Muscle layer of duodenum (tissue), 2 donors: ENCODE measurements at regions not wholly inside any gene's neighbourhood (a gene's known extent, or its start where the extent isn't known, plus 50 kb on each side); places are given as distances from the start of the nearest gene placed in this dataset.
"Not testable (repeated sequence)": the region's sequence is repeated elsewhere in the genome, so short reads cannot be mapped to it uniquely, and the experiment has no call there.

Experiments used
- H3K27ac ChIP-seq: one replicate; pipeline ENCODE4 v1.7.0; 2013; ENCODE audit warnings: mild to moderate bottlenecking, low read length
- H3K27me3 ChIP-seq: one replicate; pipeline ENCODE4 v1.7.0; 2013; ENCODE audit warnings: low read depth, mild to moderate bottlenecking, control low read depth, low read length
- H3K36me3 ChIP-seq, 2 donors: one replicate each; pipeline ENCODE4 v1.7.0; 2013; ENCODE audit warnings: low read length in 2 of 2, control low read depth in 1 of 2, mild to moderate bottlenecking in 1 of 2; ENCODE audit not compliant: insufficient read depth in 2 of 2, control insufficient read depth in 1 of 2
- H3K4me1 ChIP-seq, 2 donors: one replicate each; pipeline ENCODE4 v1.7.0; 2013; ENCODE audit warnings: low read length in 2 of 2, mild to moderate bottlenecking in 2 of 2, control low read depth in 1 of 2, moderate library complexity in 1 of 2; ENCODE audit not compliant: insufficient read depth in 2 of 2, control insufficient read depth in 1 of 2
- H3K4me3 ChIP-seq, 2 donors: one replicate each; pipeline ENCODE4 v1.7.0; 2013; ENCODE audit warnings: low read length in 2 of 2, low read depth in 1 of 2, mild to moderate bottlenecking in 1 of 2
- H3K9me3 ChIP-seq, 2 donors: one replicate each; pipeline ENCODE4 v1.7.0; 2013; ENCODE audit warnings: low read length in 2 of 2, control low read depth in 1 of 2, mild to moderate bottlenecking in 1 of 2; ENCODE audit not compliant: control insufficient read depth in 1 of 2
- donor health status: healthy.

- H3K4me3 ChIP-seq, result no peak overlapping the region
- H3K4me1 ChIP-seq, result no peaks in the 10 kb centered on the region
- H3K27ac ChIP-seq, result no peak overlapping the region
- peaks cover 0 to 8% of the 10 kb centered on the region in 2 donors for H3K9me3 ChIP-seq
- H3K36me3 ChIP-seq, result no peaks in the 10 kb centered on the region
- no peaks in the 10 kb centered on the region for H3K27me3 ChIP-seq
These were observed 476.8 kb downstream of the SHISA9 start for GRCh38 chr16:13378151-13378550.

DNA sequence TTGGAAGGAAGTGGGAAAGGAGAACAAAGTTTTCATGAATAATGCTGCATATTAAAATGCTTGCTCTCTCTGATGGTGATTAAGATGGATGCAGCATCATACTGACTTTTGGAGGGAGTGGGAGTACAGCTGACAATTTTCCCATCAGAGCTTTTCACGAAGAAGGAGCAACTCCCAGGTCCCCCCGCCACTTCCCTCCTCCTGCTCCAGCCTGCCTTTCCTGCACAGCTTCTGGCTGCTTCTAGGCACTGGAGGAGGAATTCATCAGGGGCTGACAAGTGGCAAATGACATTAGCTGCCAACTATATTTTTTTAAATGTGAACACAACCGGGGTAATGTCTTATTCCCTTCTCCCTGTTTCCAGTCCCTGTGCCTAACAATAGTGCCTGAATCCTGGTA, 477.9 kb downstream of the SHISA9 start:
- no peaks in the 10 kb centered on the region for H3K4me1 ChIP-seq
- H3K4me3 ChIP-seq, result no peak overlapping the region
- no peaks in the 10 kb centered on the region for H3K36me3 ChIP-seq
- H3K27me3 ChIP-seq, result no peaks in the 10 kb centered on the region
- H3K9me3 ChIP-seq, result peaks cover 0 to 14% of the 10 kb centered on the region in 2 donors
- H3K27ac ChIP-seq, result no peak overlapping the region

GRCh38 chr16:13385156-13386040, 484.0 kb downstream of the SHISA9 start:
- H3K9me3 ChIP-seq, result peaks cover 4 to 28% of the 10 kb centered on the region in 2 donors
- H3K36me3 ChIP-seq, H3K4me1 ChIP-seq, H3K4me3 ChIP-seq, H3K27ac ChIP-seq, H3K27me3 ChIP-seq: not testable (repeated sequence)

GRCh38 chr16:13390093-13390985, 488.9 kb downstream of the SHISA9 start:
- Histone ChIP-seq H3K9me3 (peaks cover 4 to 9% of the 10 kb centered on the region in 2 donors), H3K4me3 (no peak overlapping the region), H3K27me3 (no peaks in the 10 kb centered on the region)

GRCh38 chr16:13390986-13391305, 489.5 kb downstream of the SHISA9 start:
- Histone ChIP-seq H3K4me3 (no peak overlapping the region), H3K27ac (no peak overlapping the region), H3K9me3 (peaks cover under 1 to 4% of the 10 kb centered on the region in 2 donors), H3K36me3 (no peaks in the 10 kb centered on the region), H3K27me3 (no peaks in the 10 kb centered on the region), H3K4me1 (no peaks in the 10 kb centered on the region)

More at GRCh38 chr16:13390093-13390985, 488.9 kb downstream of the SHISA9 start:
- H3K36me3 ChIP-seq, result no peaks in the 10 kb centered on the region
- no peaks in the 10 kb centered on the region for H3K4me1 ChIP-seq
- no peak overlapping the region for H3K27ac ChIP-seq

- H3K4me3 ChIP-seq, result no peak overlapping the region
- H3K4me1 ChIP-seq, result no peaks in the 10 kb centered on the region
- no peaks in the 10 kb centered on the region for H3K9me3 ChIP-seq
- no peak overlapping the region for H3K27ac ChIP-seq
- no peaks in the 10 kb centered on the region for H3K27me3 ChIP-seq
- no peaks in the 10 kb centered on the region for H3K36me3 ChIP-seq
These were observed 489.9 kb downstream of the SHISA9 start for GRCh38 chr16:13391337-13391736.

DNA sequence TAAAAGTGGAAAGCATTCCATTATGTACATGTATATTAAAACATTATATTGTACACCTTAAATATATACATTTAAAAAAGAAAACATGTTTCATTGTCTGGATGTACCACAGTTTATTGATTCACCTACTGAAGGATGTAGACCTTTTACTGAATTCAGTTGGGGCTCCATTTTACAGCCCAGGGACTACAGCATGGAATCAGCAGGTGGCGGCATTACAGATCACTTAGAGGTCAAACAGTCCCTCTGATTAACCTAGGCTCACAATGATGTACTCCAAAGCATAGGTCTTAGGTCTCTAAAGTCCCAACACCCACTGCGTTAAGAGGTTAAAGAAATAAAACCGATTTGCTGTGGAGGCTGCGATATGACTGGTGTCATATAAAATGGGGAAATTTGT, 490.9 kb downstream of the SHISA9 start:
- Histone ChIP-seq H3K4me1 (no peaks in the 10 kb centered on the region), H3K27me3 (no peaks in the 10 kb centered on the region), H3K36me3 (no peaks in the 10 kb centered on the region), H3K9me3 (no peaks in the 10 kb centered on the region), H3K4me3 (no peak overlapping the region), H3K27ac (no peak overlapping the region)

- H3K27me3 ChIP-seq, result no peaks in the 10 kb centered on the region
- H3K9me3 ChIP-seq, result no peaks in the 10 kb centered on the region
These were observed 492.4 kb downstream of the SHISA9 start for GRCh38 chr16:13393816-13394215.

DNA sequence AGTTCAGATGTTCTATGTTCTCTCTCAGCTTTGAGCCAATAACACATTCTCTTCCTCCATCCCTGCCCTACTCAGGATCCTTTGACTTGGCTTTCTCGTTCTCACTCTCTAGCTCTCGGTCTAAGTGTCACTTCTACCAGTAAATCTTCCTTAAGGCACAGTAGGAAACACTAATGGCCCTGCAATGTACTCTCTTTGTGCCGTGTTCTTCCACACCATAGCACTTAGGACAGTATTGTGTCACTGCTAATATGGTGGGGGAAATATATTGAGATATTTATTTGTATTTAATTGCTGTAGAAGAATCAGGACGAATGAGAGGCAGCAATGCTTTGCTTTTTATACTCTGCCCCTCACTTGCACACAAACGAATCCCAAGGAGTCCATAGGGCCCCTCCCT, 493.1 kb downstream of the SHISA9 start:
- H3K4me1 ChIP-seq, result no peaks in the 10 kb centered on the region
- no peaks in the 10 kb centered on the region for H3K9me3 ChIP-seq
- H3K36me3 ChIP-seq, result no peaks in the 10 kb centered on the region
- H3K27ac ChIP-seq, result no peak overlapping the region
- H3K27me3 ChIP-seq, result no peaks in the 10 kb centered on the region
- no peak overlapping the region for H3K4me3 ChIP-seq

More at GRCh38 chr16:13393816-13394215, 492.4 kb downstream of the SHISA9 start:
- Histone ChIP-seq H3K27ac (no peak overlapping the region), H3K4me3 (no peak overlapping the region), H3K36me3 (no peaks in the 10 kb centered on the region), H3K4me1 (no peaks in the 10 kb centered on the region)

DNA sequence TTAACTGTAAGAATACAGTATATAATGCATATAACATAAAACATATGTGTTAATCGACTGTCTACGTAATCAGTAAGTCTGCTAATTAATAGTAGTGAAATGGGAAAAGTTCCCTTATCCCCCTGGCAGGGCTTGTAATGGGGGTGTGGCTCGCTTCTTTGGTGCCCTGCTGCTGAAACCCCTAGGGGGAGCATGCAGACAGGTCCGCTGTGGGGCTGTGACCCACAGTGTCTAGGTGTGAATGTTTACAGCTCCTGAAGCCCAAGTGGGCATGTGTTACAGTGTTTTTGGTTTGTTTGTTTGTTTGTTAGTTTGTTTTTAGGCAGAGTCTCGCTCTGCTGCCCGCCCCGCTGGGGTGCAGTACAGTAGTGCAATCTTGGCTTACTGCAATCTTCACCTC, 495.7 kb downstream of the SHISA9 start:
- Histone ChIP-seq H3K4me3 (no peak overlapping the region), H3K27ac (no peak overlapping the region), H3K9me3 (no peaks in the 10 kb centered on the region), H3K27me3 (no peaks in the 10 kb centered on the region), H3K36me3 (no peaks in the 10 kb centered on the region), H3K4me1 (no peaks in the 10 kb centered on the region)

GRCh38 chr16:13401641-13402040, 500.2 kb downstream of the SHISA9 start:
- no peaks in the 10 kb centered on the region for H3K9me3 ChIP-seq
- H3K4me1 ChIP-seq, result no peaks in the 10 kb centered on the region
- H3K36me3 ChIP-seq, result no peaks in the 10 kb centered on the region
- no peak overlapping the region for H3K4me3 ChIP-seq
- H3K27ac ChIP-seq, result no peak overlapping the region
- no peaks in the 10 kb centered on the region for H3K27me3 ChIP-seq
